SK-N-SH (cell line): ENCODE measurements at regions not wholly inside any gene's neighbourhood (a gene's known extent, or its start where the extent isn't known, plus 50 kb on each side); places are given as distances from the start of the nearest gene placed in this dataset.

Experiments
- CTCF ChIA-PET: fragments of 300-600, 350-600 bp; formaldehyde crosslinking; extraction: SDS; loops from one replicate; lab custom pipeline; 2021; lab: Yijun Ruan, JAX
- POLR2A ChIA-PET: fragments of 350-600 bp; sonication (Branson Sonifier 250); formaldehyde crosslinking; extraction: SDS; loops from one replicate; lab custom pipeline; 2020; ENCODE audit warnings: antibody characterized with exemption, inconsistent platforms; lab: Yijun Ruan, JAX
- DNase-seq: peaks from one replicate; pipeline ENCODE4 v3.0.0; 2012
- H2AFZ ChIP-seq: fragments of 200-600 bp; sonication (generic); 2 replicates; pipeline ENCODE4 v1.8.1; 2016; ENCODE audit warnings: antibody characterized with exemption, mild to moderate bottlenecking, low read depth
- H3F3A ChIP-seq: fragments of 200-600 bp; sonication (generic); replicated peaks from 2 replicates; pipeline ENCODE3; 2016; ENCODE audit warnings: antibody characterized with exemption, mild to moderate bottlenecking; ENCODE audit not compliant: insufficient read depth
- H3K27ac ChIP-seq, 2 experiments: fragments of 200-500 bp in 1 of 2; fragments of 200-600 bp in 1 of 2; sonication (Bioruptor generic) in 1 of 2; sonication (generic), shearing (Covaris generic) in 1 of 2; 2 replicates each; pipeline versions ENCODE4 v1.5.1 to v1.6.1; 2014 to 2016; ENCODE audit warnings: low read depth in 2 of 2, inconsistent platforms in 1 of 2, low read length in 1 of 2, mild to moderate bottlenecking in 1 of 2, mixed read lengths in 1 of 2
- H3K27me3 ChIP-seq: fragments of 200-600 bp; sonication (generic), shearing (Covaris generic); 2 replicates; pipeline ENCODE4 v1.6.1; 2016; ENCODE audit warnings: mixed run types; ENCODE audit not compliant: insufficient read depth
- H3K36me3 ChIP-seq, 2 experiments: fragments of 200-500 bp in 1 of 2; fragments of 200-600 bp in 1 of 2; sonication (Bioruptor generic) in 1 of 2; sonication (generic) in 1 of 2; replicated peaks in 1 of 2; 2 replicates each; pipeline versions ENCODE3 to v1.5.1; 2014 to 2016; ENCODE audit warnings: low read length in 1 of 2, mild to moderate bottlenecking in 1 of 2; ENCODE audit not compliant: insufficient read depth in 2 of 2, control insufficient read depth in 1 of 2
- H3K4me1 ChIP-seq, 2 experiments: fragments of 200-500 bp in 1 of 2; fragments of 200-600 bp in 1 of 2; sonication (Bioruptor generic) in 1 of 2; sonication (generic), shearing (Covaris generic) in 1 of 2; 2 replicates each; pipeline versions ENCODE4 v1.5.1 to v1.6.1; 2014 to 2016; ENCODE audit warnings: low read depth in 1 of 2, low read length in 1 of 2, mixed run types in 1 of 2; ENCODE audit not compliant: insufficient read depth in 2 of 2, control insufficient read depth in 1 of 2
- H3K4me2 ChIP-seq: fragments of 200-600 bp; sonication (generic), shearing (Covaris generic); 2 replicates; pipeline ENCODE4 v1.6.1; 2017; ENCODE audit warnings: mixed run types
- H3K4me3 ChIP-seq, 2 experiments: fragments of 200-500 bp in 1 of 2; fragments of 200-600 bp in 1 of 2; sonication (Bioruptor generic) in 1 of 2; sonication (generic), shearing (Covaris generic) in 1 of 2; 2 replicates each; pipeline versions ENCODE4 v1.5.1 to v1.8.1; 2014 to 2016; ENCODE audit warnings: low read depth in 2 of 2, inconsistent platforms in 1 of 2, low read length in 1 of 2, mild to moderate bottlenecking in 1 of 2, mixed read lengths in 1 of 2, moderate library complexity in 1 of 2
- H3K79me2 ChIP-seq: fragments of 200-600 bp; sonication (generic); 2 replicates; pipeline ENCODE4 v1.8.1; 2017; ENCODE audit warnings: mild to moderate bottlenecking; ENCODE audit not compliant: insufficient read depth
- H3K9ac ChIP-seq: fragments of 200-600 bp; sonication (generic); 2 replicates; pipeline ENCODE4 v1.6.1; 2017; ENCODE audit warnings: mixed run types
- H3K9me2 ChIP-seq: fragments of 200-600 bp; sonication (generic); 2 replicates; pipeline ENCODE4 v1.6.1; 2017; ENCODE audit warnings: mixed run types
- H3K9me3 ChIP-seq: fragments of 200-600 bp; sonication (generic); 2 replicates; pipeline ENCODE4 v1.6.1; 2017; ENCODE audit warnings: mixed run types, mild to moderate bottlenecking, moderate library complexity
- H4K20me1 ChIP-seq: fragments of 200-600 bp; sonication (generic); 2 replicates; pipeline ENCODE4 v1.6.1; 2017; ENCODE audit warnings: mild to moderate bottlenecking, mixed run types; ENCODE audit not compliant: insufficient read depth
- CHD2 ChIP-seq: fragments of 150-350 bp; IDR thresholded peaks from 2 replicates; pipeline ENCODE4 v1.6.1; 2018; ENCODE audit warnings: low read length; ENCODE audit not compliant: partially characterized antibody
- ELF1 ChIP-seq: IDR thresholded peaks from 2 replicates; pipeline ENCODE4 v1.4.0; 2012
- EP300 ChIP-seq, 2 experiments: IDR thresholded peaks; 2 replicates each; pipeline versions ENCODE4 v1.4.0 to v1.6.1; 2012; ENCODE audit warnings: borderline replicate concordance in 1 of 2, low read depth in 1 of 2, low read length in 1 of 2
- EZH2phosphoT487 ChIP-seq: fragments of 200-600 bp; sonication (generic); IDR thresholded peaks from 2 replicates; pipeline ENCODE4 v1.6.1; 2017; ENCODE audit warnings: low read depth, mixed run types, mild to moderate bottlenecking, antibody characterized with exemption, moderate library complexity, borderline replicate concordance
- FOXJ3 ChIP-seq: sonication (generic); formaldehyde crosslinking; IDR thresholded peaks from 2 replicates; pipeline ENCODE4 v1.5.1; 2020; ENCODE audit warnings: mild to moderate bottlenecking, missing genetic modification reagents
- FOXM1 ChIP-seq: IDR thresholded peaks from 2 replicates; pipeline ENCODE4 v1.4.0; 2012; ENCODE audit warnings: low read depth, mild to moderate bottlenecking
- GABPA ChIP-seq: IDR thresholded peaks from 2 replicates; pipeline ENCODE4 v1.4.0; 2012; ENCODE audit warnings: low read depth, mild to moderate bottlenecking
- GATA2 ChIP-seq: sonication (generic); formaldehyde crosslinking; IDR thresholded peaks from 2 replicates; pipeline ENCODE4 v1.5.0; 2020; ENCODE audit warnings: mild to moderate bottlenecking, missing genetic modification reagents
- IRF3 ChIP-seq: fragments of 150-350 bp; IDR thresholded peaks from 2 replicates; pipeline ENCODE4 v1.6.1; 2016; ENCODE audit warnings: mild to moderate bottlenecking, low read depth, low read length
- MAX ChIP-seq: IDR thresholded peaks from 2 replicates; pipeline ENCODE4 v1.4.0; 2012; ENCODE audit warnings: low read depth
- MEF2A ChIP-seq: IDR thresholded peaks from 2 replicates; pipeline ENCODE4 v1.4.0; 2012; ENCODE audit warnings: low read depth, borderline replicate concordance
- MXI1 ChIP-seq: IDR thresholded peaks from 2 replicates; pipeline ENCODE4 v1.6.1; 2012; ENCODE audit warnings: mild to moderate bottlenecking, low read depth, low read length, improper control_type of control experiment
- NFIC ChIP-seq: IDR thresholded peaks from 2 replicates; pipeline ENCODE4 v1.4.0; 2012; ENCODE audit warnings: borderline replicate concordance
- NRF1 ChIP-seq: IDR thresholded peaks from 2 replicates; pipeline ENCODE4 v1.6.1; 2012; ENCODE audit warnings: low read depth, mild to moderate bottlenecking, low read length
- PBX3 ChIP-seq: IDR thresholded peaks from 2 replicates; pipeline ENCODE4; 2012
- POLR2AphosphoS5 ChIP-seq: IDR thresholded peaks from 2 replicates; pipeline ENCODE4 v1.6.1; 2012; ENCODE audit warnings: low read depth, low read length
- RCOR1 ChIP-seq: fragments of 150-350 bp; IDR thresholded peaks from 2 replicates; pipeline ENCODE4 v1.6.1; 2017; ENCODE audit warnings: antibody characterized with exemption, low read length
- REST ChIP-seq: IDR thresholded peaks from 2 replicates; pipeline ENCODE4 v1.6.1; 2012; ENCODE audit warnings: mild to moderate bottlenecking, low read depth, low read length, moderate library complexity
- RFX5 ChIP-seq: IDR thresholded peaks from 2 replicates; pipeline ENCODE4 v1.6.1; 2012; ENCODE audit warnings: mild to moderate bottlenecking, improper control_type of control experiment, low read length
- RXRA ChIP-seq: IDR thresholded peaks from 2 replicates; pipeline ENCODE4 v1.4.0; 2012; ENCODE audit warnings: low read depth, mild to moderate bottlenecking, borderline replicate concordance
- SMC3 ChIP-seq: IDR thresholded peaks from 2 replicates; pipeline ENCODE4 v1.6.1; 2012; ENCODE audit warnings: low read depth, low read length, improper control_type of control experiment
- TAF1 ChIP-seq: IDR thresholded peaks from 2 replicates; pipeline ENCODE4 v1.6.1; 2012; ENCODE audit warnings: low read depth, mild to moderate bottlenecking, low read length, moderate library complexity, borderline replicate concordance
- TCF12 ChIP-seq: IDR thresholded peaks from 2 replicates; pipeline ENCODE4 v1.4.0; 2012
- TEAD4 ChIP-seq: IDR thresholded peaks from 2 replicates; pipeline ENCODE4 v1.4.0; 2012; ENCODE audit warnings: mild to moderate bottlenecking, borderline replicate concordance; ENCODE audit not compliant: insufficient read depth
- USF1 ChIP-seq: IDR thresholded peaks from 2 replicates; pipeline ENCODE4 v1.4.0; 2012; ENCODE audit warnings: low read depth, borderline replicate concordance
- USF2 ChIP-seq: fragments of 150-350 bp; IDR thresholded peaks from 2 replicates; pipeline ENCODE4 v1.6.1; 2017; ENCODE audit warnings: antibody characterized with exemption, low read length, low read depth, borderline replicate concordance
- WGBS: methylation state at CpG from one replicate; pipeline ENCODE4 v1.1.6; 2017; ENCODE audit warnings: low lambda C conversion rate; 5-methylcytosine and 5-hydroxymethylcytosine counted together

- WGBS = 27% methylated on average over 3 of the region's 3 CpGs
- TF ChIP-seq CHD2 = no peak
- no peak for TF ChIP-seq SMC3
- TF ChIP-seq REST = no peak
- TF ChIP-seq GATA2 (CRISPR knock-in tag) = peak; percentile 89
- no peak for TF ChIP-seq MXI1
- TF ChIP-seq ELF1 = no peak
- no peak for TF ChIP-seq EZH2phosphoT487
- no peak for TF ChIP-seq TCF12
- TF ChIP-seq FOXM1 = no peak
- peak; percentile 5; the same call in 1 of the 2 replicates for TF ChIP-seq FOXJ3 (CRISPR knock-in tag)
- no peak for TF ChIP-seq PBX3
- no peak for TF ChIP-seq IRF3
- no peak for TF ChIP-seq NRF1
- no peak for TF ChIP-seq MAX
- TF ChIP-seq TEAD4 = no peak
- TF ChIP-seq EP300 (IDR thresholded peaks at IDR 0.05; ENCODE audit: borderline replicate concordance in 1 of 2, low read depth in 1 of 2, low read length in 1 of 2) = peak in 1 of 2 experiments; percentile 58; a peak in 1 of 4 replicates
- TF ChIP-seq RFX5 = no peak
- no peak for TF ChIP-seq USF2
- TF ChIP-seq USF1 = no peak
- no peak for TF ChIP-seq GABPA
- TF ChIP-seq NFIC = no peak
- TF ChIP-seq POLR2AphosphoS5 = no peak
- no peak for TF ChIP-seq RXRA
- no peak for TF ChIP-seq TAF1
- peak; percentile 77; the same call in 1 of the 2 replicates for TF ChIP-seq RCOR1
- no peak for TF ChIP-seq MEF2A
Measured at GRCh38 chr7:153939654-153940053, 112.5 kb upstream of the DPP6 start.

More at GRCh38 chr7:153939654-153940053, 112.5 kb upstream of the DPP6 start:
- H4K20me1 ChIP-seq = no peaks in the 10 kb centered on the region
- CTCF ChIA-PET = interaction anchor here (4.4 kb wide), 1 partner anchor 9 kb away, joined by 17 read pairs; no protein-coding TSS in a partner anchor
- no peak overlapping the region for H2AFZ ChIP-seq
- no peak overlapping the region for H3K4me3 ChIP-seq
- H3K27me3 ChIP-seq = no peaks in the 10 kb centered on the region
- no peak overlapping the region for H3K4me2 ChIP-seq
- H3K36me3 ChIP-seq = no peaks in the 10 kb centered on the region
- H3F3A ChIP-seq = no peaks in the 10 kb centered on the region
- peak overlapping the region in 1 of 2 experiments; percentile 82; a peak in 2 of 4 replicates for H3K27ac ChIP-seq
- POLR2A ChIA-PET = no interaction called here
- H3K79me2 ChIP-seq = no peaks in the 10 kb centered on the region
- DNase-seq = no peak
- no peaks in the 10 kb centered on the region for H3K9me2 ChIP-seq
- no peak overlapping the region for H3K9ac ChIP-seq
- no peaks in the 10 kb centered on the region for H3K9me3 ChIP-seq
- peaks cover 0 to 46% of the 10 kb centered on the region in 2 experiments; a peak in 2 of 4 replicates for H3K4me1 ChIP-seq
